GM12878 (cell line): ENCODE measurements at regions not wholly inside any gene's neighbourhood (a gene's known extent, or its start where the extent isn't known, plus 50 kb on each side); places are given as distances from the start of the nearest gene placed in this dataset.
A peak's percentile ranks its signal among the peaks of the same experiment; 100 is the strongest.

Experiments
- ATAC-seq: fragments of 200-7000 bp; cut with Tn5 transposase; 3 replicates; pipeline ENCODE4 v1.9.1; 2020; ENCODE audit warnings: mild to moderate bottlenecking, moderate library complexity
- BruUV-seq: library from RNA; stranded (reverse); fragments of 400-500 nt; replicated peaks from 2 replicates; lab custom pipeline; 2021; lab: Mats Ljungman, UMichigan
- CTCF ChIA-PET: fragments of 300-600 bp; sonication (Branson Sonifier 250); formaldehyde crosslinking; extraction: SDS; loops from one replicate; lab custom pipeline; 2021; ENCODE audit warnings: inconsistent platforms; lab: Yijun Ruan, JAX
- POLR2A ChIA-PET: fragments of 350-600 bp; formaldehyde crosslinking; extraction: SDS; loops from one replicate; lab custom pipeline; 2021; ENCODE audit warnings: inconsistent platforms; lab: Charles Lee
- RAD21 ChIA-PET: fragments of 300-600 bp; sonication (Branson Sonifier 250); formaldehyde crosslinking; loops from one replicate; lab custom pipeline; 2023; ENCODE audit warnings: antibody characterized with exemption; ENCODE audit not compliant: unreplicated experiment; lab: Charles Lee
- SMC1A ChIA-PET: fragments of 300-600 bp; sonication (Branson Sonifier 250); formaldehyde crosslinking; loops from one replicate; lab custom pipeline; 2023; ENCODE audit not compliant: unreplicated experiment, uncharacterized antibody; lab: Charles Lee
- DNase-seq: peaks from one replicate; pipeline ENCODE4 v3.0.0-alpha.2; 2011; ENCODE audit warnings: low read depth, low spot score
- FAIRE-seq: peaks from 3 replicates; lab custom pipeline; 2011; peaks lifted over from hg19 to GRCh38; lab: Jason Lieb, UNC
- H2AFZ ChIP-seq: 2 replicates; pipeline ENCODE4 v1.6.0; 2011; ENCODE audit warnings: low read depth, low read length, control low read depth; ENCODE audit not compliant: control insufficient read depth
- H3K27ac ChIP-seq: 2 replicates; pipeline ENCODE4 v1.5.1; 2011; ENCODE audit warnings: control low read depth; ENCODE audit not compliant: control insufficient read depth, insufficient read depth
- H3K27me3 ChIP-seq, 2 experiments: replicated peaks in 1 of 2; 2 replicates each; pipeline versions ENCODE4 v1.6.0 to v1.6.1; 2011; ENCODE audit warnings: low read length in 1 of 2; ENCODE audit not compliant: control insufficient read depth in 2 of 2, insufficient read depth in 2 of 2
- H3K36me3 ChIP-seq, 2 experiments: 2 replicates each; pipeline ENCODE4 v1.5.1; 2011; ENCODE audit warnings: low read length in 1 of 2; ENCODE audit not compliant: control insufficient read depth in 2 of 2, insufficient read depth in 2 of 2
- H3K4me1 ChIP-seq: 2 replicates; pipeline ENCODE4 v1.6.1; 2011; ENCODE audit warnings: mild to moderate bottlenecking, low read length, moderate library complexity, mixed read lengths; ENCODE audit not compliant: control insufficient read depth, insufficient read depth
- H3K4me2 ChIP-seq: 2 replicates; pipeline ENCODE4 v1.6.0; 2011; ENCODE audit warnings: control low read depth; ENCODE audit not compliant: control insufficient read depth, insufficient read depth
- H3K4me3 ChIP-seq: fragments of 200-600 bp; sonication (generic); 2 replicates; pipeline ENCODE4 v1.5.1; 2016
- H3K79me2 ChIP-seq: 2 replicates; pipeline ENCODE4 v1.6.0; 2011; ENCODE audit warnings: low read length; ENCODE audit not compliant: control insufficient read depth, insufficient read depth
- H3K9ac ChIP-seq: 2 replicates; pipeline ENCODE4 v1.8.0; 2011; ENCODE audit warnings: low read length, control low read depth, mixed read lengths; ENCODE audit not compliant: control insufficient read depth, insufficient read depth
- H3K9me3 ChIP-seq: replicated peaks from 3 replicates; pipeline ENCODE4 v1.5.1; 2011; ENCODE audit warnings: mild to moderate bottlenecking, low read length; ENCODE audit not compliant: control insufficient read depth, insufficient read depth
- H4K20me1 ChIP-seq: 2 replicates; pipeline ENCODE4 v1.6.0; 2011; ENCODE audit not compliant: control insufficient read depth, insufficient read depth
- MEF2B ChIP-seq: fragments of 450-650 bp; IDR thresholded peaks from 2 replicates; pipeline ENCODE4 v1.6.1; 2018; ENCODE audit warnings: mild to moderate bottlenecking, moderate library complexity; ENCODE audit not compliant: partially characterized antibody, poor library complexity, severe bottlenecking
- PAX5 ChIP-seq: IDR thresholded peaks from 2 replicates; pipeline ENCODE4 v1.6.1; 2011; ENCODE audit warnings: low read depth, low read length, borderline replicate concordance
- RAD21 ChIP-seq: IDR thresholded peaks from 2 replicates; pipeline ENCODE4 v1.6.1; 2011; ENCODE audit warnings: mild to moderate bottlenecking, low read depth, low read length, moderate library complexity; ENCODE audit not compliant: insufficient read depth
- RB1 ChIP-seq: fragments of 450-650 bp; formaldehyde crosslinking; IDR thresholded peaks from 2 replicates; pipeline ENCODE4 v1.6.1; 2017; ENCODE audit warnings: mild to moderate bottlenecking, borderline replicate concordance
- ZBTB4 ChIP-seq: fragments of 450-650 bp; formaldehyde crosslinking; IDR thresholded peaks from 2 replicates; pipeline ENCODE4 v1.4.0; 2022; ENCODE audit warnings: mild to moderate bottlenecking, moderate library complexity
- ZNF207 ChIP-seq: fragments of 450-650 bp; IDR thresholded peaks from 2 replicates; pipeline ENCODE4 v1.6.1; 2014; ENCODE audit warnings: antibody characterized with exemption, mild to moderate bottlenecking, borderline replicate concordance
- ZZZ3 ChIP-seq: IDR thresholded peaks from 2 replicates; pipeline ENCODE4 v1.6.1; 2011; ENCODE audit warnings: low read depth; ENCODE audit not compliant: control insufficient read depth, insufficient read length
- WGBS: methylation state at CpG from one replicate; pipeline ENCODE4 v1.1.6; 2016; ENCODE audit warnings: low lambda C conversion rate; ENCODE audit not compliant: insufficient replicate concordance, insufficient coverage; ENCODE audit errors: missing lambda C conversion rate; 5-methylcytosine and 5-hydroxymethylcytosine counted together
- in situ Hi-C: fragments of 300-500 bp; cut with MboI; formaldehyde crosslinking; loops from 9 replicates; pipeline ENCODE4 v1.14.3; 2018; ENCODE audit warnings: mixed read lengths
- intact Hi-C: fragments of 100-400 bp; cut with micrococcal nuclease; formaldehyde crosslinking; loops from one replicate; pipeline ENCODE4 v1.14.2; 2022; ENCODE audit not compliant: unreplicated experiment

- FAIRE-seq (no peak), DNase-seq (no peak), ATAC-seq (peak; percentile 69)
- no peaks in the 10 kb centered on the region for H3K79me2 ChIP-seq
- 36% methylated on average over 6 of the region's 6 CpGs for WGBS
- H3K4me2 ChIP-seq, result no peak overlapping the region
- CTCF ChIA-PET, result interaction anchor here (1.0 to 2.8 kb wide), 5 partner anchors 19 to 218 kb away, joined by 3 to 8 read pairs (median 3); no protein-coding TSS in a partner anchor
- RAD21 ChIA-PET, result interaction anchor here (1.0 kb wide), 1 partner anchor 22 kb away, joined by 4 read pairs; no protein-coding TSS in a partner anchor
- peaks cover 0 to 2% of the 10 kb centered on the region in 2 experiments; a peak in 2 of 4 replicates for H3K27me3 ChIP-seq
- no peaks in the 10 kb centered on the region for H3K36me3 ChIP-seq
- H3K27ac ChIP-seq, result no peak overlapping the region
- H2AFZ ChIP-seq, result no peak overlapping the region
- H3K4me3 ChIP-seq, result no peak overlapping the region
- in situ Hi-C loops, result no loop called here
- no peaks in the 10 kb centered on the region for H3K4me1 ChIP-seq
- H3K9ac ChIP-seq, result no peak overlapping the region
- SMC1A ChIA-PET, result interaction anchor here (0.7 kb wide), 1 partner anchor 327 kb away, joined by 3 read pairs; no protein-coding TSS in a partner anchor
- BruUV-seq, result no TSS peak
- TF ChIP-seq MEF2B (no peak), RAD21 (no peak)
- intact Hi-C loops, result no loop called here
- no peaks in the 10 kb centered on the region for H4K20me1 ChIP-seq
- H3K9me3 ChIP-seq, result no peaks in the 10 kb centered on the region; the same call in 2 of the 3 replicates
- POLR2A ChIA-PET, result no interaction called here
Observed at GRCh38 chr15:77851691-77852090, 219.0 kb upstream of the LINGO1 start.

GRCh38 chr15:77851086-77851485, 218.4 kb upstream of the LINGO1 start:
- Histone ChIP-seq H3K27me3 (peaks cover 0 to 2% of the 10 kb centered on the region in 2 experiments; a peak in 2 of 4 replicates), H2AFZ (no peak overlapping the region), H3K4me1 (no peaks in the 10 kb centered on the region), H3K9me3 (no peaks in the 10 kb centered on the region; the same call in 2 of the 3 replicates), H3K36me3 (no peaks in the 10 kb centered on the region), H3K27ac (no peak overlapping the region), H3K4me3 (no peak overlapping the region), H3K9ac (no peak overlapping the region), H3K4me2 (no peak overlapping the region), H3K79me2 (no peaks in the 10 kb centered on the region), H4K20me1 (no peaks in the 10 kb centered on the region)
- DNase-seq, result no peak
- ChIA-PET CTCF (interaction anchor here (1.0 to 2.8 kb wide), 2 partner anchors 23 to 217 kb away, joined by 3 to 8 read pairs; no protein-coding TSS in a partner anchor), SMC1A (no interaction called here), POLR2A (no interaction called here), RAD21 (interaction anchor here (1.0 kb wide), 1 partner anchor 23 kb away, joined by 4 read pairs; no protein-coding TSS in a partner anchor)
- no peak for ATAC-seq
- no TSS peak for BruUV-seq
- 25% methylated on average over 7 of the region's 7 CpGs for WGBS
- FAIRE-seq, result no peak
- TF ChIP-seq ZZZ3, result no peak
- no peak for TF ChIP-seq ZNF207
- no peak for TF ChIP-seq ZBTB4 (CRISPR knock-in tag)
- no peak for TF ChIP-seq PAX5
- no peak for TF ChIP-seq RB1
- in situ Hi-C loops, result no loop called here
- intact Hi-C loops, result no loop called here
